Pancreas (tissue), 10 donors: ENCODE measurements at regions not wholly inside any gene's neighbourhood (a gene's known extent, or its start where the extent isn't known, plus 50 kb on each side); places are given as distances from the start of the nearest gene placed in this dataset.

Experiments used
- ATAC-seq, 4 donors: fragments of 200-7000 bp; cut with Tn5 transposase; one replicate each; pipeline versions ENCODE4 v1.8.0 to v1.9.1; 2020; ENCODE audit warnings: mild to moderate bottlenecking in 4 of 4, moderate library complexity in 4 of 4
- DNase-seq, 6 donors: peaks; one replicate each; pipeline ENCODE4 v3.0.0-alpha.2; 2020
- FAIRE-seq: peaks from 2 replicates; lab custom pipeline; 2012; peaks lifted over from hg19 to GRCh38; lab: Jason Lieb, UNC
- H3K27ac ChIP-seq, 4 donors: fragments of 200-600 bp; sonication (generic); 1 replicate in 3 of 4; 2 replicates in 1 of 4; pipeline versions ENCODE4 v1.5.0 to v1.8.0; 2020
- H3K27me3 ChIP-seq, 4 donors: fragments of 200-600 bp; one replicate each; pipeline ENCODE4 v1.8.0; 2021
- H3K36me3 ChIP-seq, 3 donors: fragments of 200-600 bp; sonication (generic) in 1 of 3; one replicate each; pipeline versions ENCODE4 v1.5.0 to v1.8.0; 2020 to 2021
- H3K4me1 ChIP-seq, 3 donors: fragments of 200-600 bp; one replicate each; pipeline ENCODE4 v1.8.0; 2021
- H3K4me3 ChIP-seq, 4 donors: fragments of 200-600 bp; sonication (generic) in 2 of 4; one replicate each; pipeline versions ENCODE4 v1.5.0 to v1.8.0; 2020 to 2021
- H3K9me3 ChIP-seq, 4 donors: fragments of 200-600 bp; one replicate each; pipeline ENCODE4 v1.8.0; 2021
- WGBS, 2 donors: extraction: QIAGEN DNeasy Blood & Tissue Kit; methylation state at CpG; one replicate each; pipeline ENCODE4 v1.1.7; 2013; 5-methylcytosine and 5-hydroxymethylcytosine counted together
- intact Hi-C, 3 donors: fragments of 100-400 bp; cut with DNase I; formaldehyde crosslinking; loops; one replicate each; pipeline versions ENCODE4 v1.11.1 to v1.14.2; 2022
- TF ChIP-seq, protein P1 (sequence below), 4 donors: fragments of 200-600 bp; sonication (generic) in 3 of 4; IDR thresholded peaks; one replicate each; pipeline versions ENCODE4 v1.5.0 to v1.8.0; 2021; ENCODE audit warnings: antibody characterized with exemption in 4 of 4
- donor health status: healthy with polysubstance abuse.
- donor health status: DM: no; HTN: no; CAD: no; lungs with moderate emphysema.
- donor health status: DM: no; HTN: no; CAD: no.
- donor health status: control.
- donor health status: control.
- donor health status: Bipolar disorder and iron deficiency.
- donor health status: DM: yes; HTN: yes; CAD: no.
- donor health status: DM: no; HTN: no; CAD: no.
- donor health status: DM: no; HTN: no; CAD: no.
- donor health status: DM: yes; HTN: yes; CAD: no.

- Histone ChIP-seq H3K27ac (no peak overlapping the region), H3K4me1 (peaks cover 4 to 15% (median 11%) of the 10 kb centered on the region in 3 donors), H3K9me3 (no peaks in the 10 kb centered on the region), H3K36me3 (no peaks in the 10 kb centered on the region), H3K27me3 (no peaks in the 10 kb centered on the region), H3K4me3 (no peak overlapping the region)
- TF ChIP-seq, protein P1, sequence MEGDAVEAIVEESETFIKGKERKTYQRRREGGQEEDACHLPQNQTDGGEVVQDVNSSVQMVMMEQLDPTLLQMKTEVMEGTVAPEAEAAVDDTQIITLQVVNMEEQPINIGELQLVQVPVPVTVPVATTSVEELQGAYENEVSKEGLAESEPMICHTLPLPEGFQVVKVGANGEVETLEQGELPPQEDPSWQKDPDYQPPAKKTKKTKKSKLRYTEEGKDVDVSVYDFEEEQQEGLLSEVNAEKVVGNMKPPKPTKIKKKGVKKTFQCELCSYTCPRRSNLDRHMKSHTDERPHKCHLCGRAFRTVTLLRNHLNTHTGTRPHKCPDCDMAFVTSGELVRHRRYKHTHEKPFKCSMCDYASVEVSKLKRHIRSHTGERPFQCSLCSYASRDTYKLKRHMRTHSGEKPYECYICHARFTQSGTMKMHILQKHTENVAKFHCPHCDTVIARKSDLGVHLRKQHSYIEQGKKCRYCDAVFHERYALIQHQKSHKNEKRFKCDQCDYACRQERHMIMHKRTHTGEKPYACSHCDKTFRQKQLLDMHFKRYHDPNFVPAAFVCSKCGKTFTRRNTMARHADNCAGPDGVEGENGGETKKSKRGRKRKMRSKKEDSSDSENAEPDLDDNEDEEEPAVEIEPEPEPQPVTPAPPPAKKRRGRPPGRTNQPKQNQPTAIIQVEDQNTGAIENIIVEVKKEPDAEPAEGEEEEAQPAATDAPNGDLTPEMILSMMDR (IDR thresholded peaks at IDR 0.05), result no peak
- no peak for DNase-seq
- no peak for FAIRE-seq
- ATAC-seq, result no peak
- intact Hi-C loops, result no loop called here
- WGBS, 2 donors, result 82 to 89% methylated on average over 1 of the region's 1 CpG
Observed at GRCh38 chr7:10703981-10704380, 269.7 kb upstream of the PHF14 start.

- ATAC-seq, result no peak
- TF ChIP-seq, protein P1 (IDR thresholded peaks at IDR 0.05), result no peak
- DNase-seq, result no peak
- Histone ChIP-seq H3K4me3 (no peak overlapping the region), H3K9me3 (no peaks in the 10 kb centered on the region), H3K27me3 (no peaks in the 10 kb centered on the region), H3K4me1 (peaks cover 4 to 15% (median 11%) of the 10 kb centered on the region in 3 donors), H3K27ac (no peak overlapping the region), H3K36me3 (no peaks in the 10 kb centered on the region)
- WGBS, 2 donors, result 92 to 93% methylated on average over 4 of the region's 4 CpGs
- intact Hi-C loops, result no loop called here
- no peak for FAIRE-seq
Observed at GRCh38 chr7:10704653-10705052, 269.0 kb upstream of the PHF14 start.

DNA sequence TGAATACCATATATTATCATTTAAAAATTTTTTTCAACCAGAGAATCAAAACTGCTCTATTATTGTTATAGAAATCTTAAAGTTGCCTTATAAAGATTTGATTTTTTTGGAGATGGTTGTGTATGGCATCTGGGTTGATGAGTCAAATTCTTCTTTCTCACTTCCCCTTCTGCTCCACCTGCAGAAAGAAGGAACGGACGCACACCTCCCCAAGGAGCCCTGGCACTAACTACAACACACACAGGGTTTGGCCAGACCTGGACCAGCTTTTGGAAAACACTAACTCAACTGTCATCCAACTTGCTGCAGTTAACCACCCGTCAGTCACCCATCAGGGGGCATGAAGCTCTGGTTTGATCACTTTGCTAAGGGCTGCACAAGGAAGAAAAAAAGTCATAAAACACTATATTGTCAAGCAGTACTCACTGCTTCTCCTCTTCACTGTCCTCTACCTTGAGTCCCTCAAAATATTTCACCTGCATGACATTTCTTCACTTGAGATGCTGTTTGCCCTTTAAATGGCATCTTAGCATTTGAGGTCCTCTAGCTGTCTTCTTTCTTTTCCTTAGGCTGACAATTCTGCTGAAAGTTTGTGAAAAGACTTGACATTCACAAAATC is 266.7 kb upstream of the PHF14 start:
- 61 to 62% methylated on average over 3 of the region's 3 CpGs for WGBS, 2 donors
- TF ChIP-seq, protein P1 (IDR thresholded peaks at IDR 0.05), result no peak

GRCh38 chr7:10707519-10707918 is 266.2 kb upstream of the PHF14 start:
- peak; percentile 50 to 88 (median 84) for ATAC-seq
- Histone ChIP-seq H3K4me3 (no peak overlapping the region), H3K27me3 (no peaks in the 10 kb centered on the region), H3K36me3 (no peaks in the 10 kb centered on the region), H3K27ac (no peak overlapping the region), H3K4me1 (peaks cover 4 to 15% (median 11%) of the 10 kb centered on the region in 3 donors), H3K9me3 (no peaks in the 10 kb centered on the region)
- intact Hi-C loops, result no loop called here
- FAIRE-seq, result no peak
- DNase-seq, result no peak
- TF ChIP-seq, protein P1 (IDR thresholded peaks at IDR 0.05), result no peak
- WGBS, 2 donors, result 19 to 23% methylated on average over 1 of the region's 1 CpG

More for the DNA sequence above, 266.7 kb upstream of the PHF14 start:
- intact Hi-C loops, result no loop called here
- Histone ChIP-seq H3K9me3 (no peaks in the 10 kb centered on the region), H3K4me1 (peaks cover 4 to 15% (median 11%) of the 10 kb centered on the region in 3 donors), H3K4me3 (no peak overlapping the region), H3K36me3 (no peaks in the 10 kb centered on the region), H3K27ac (no peak overlapping the region), H3K27me3 (no peaks in the 10 kb centered on the region)
- DNase-seq (no peak), FAIRE-seq (no peak), ATAC-seq (no peak)

- no peaks in the 10 kb centered on the region for H3K9me3 ChIP-seq
- intact Hi-C loops, result no loop called here
- H3K27me3 ChIP-seq, result no peaks in the 10 kb centered on the region
- peaks cover 4 to 15% (median 11%) of the 10 kb centered on the region in 3 donors for H3K4me1 ChIP-seq
- 7 to 11% methylated on average over 5 of the region's 5 CpGs for WGBS, 2 donors
- DNase-seq, result peak in 3 of 6 donors; percentile 13 to 31 (median 27)
- H3K27ac ChIP-seq, result no peak overlapping the region
- no peaks in the 10 kb centered on the region for H3K36me3 ChIP-seq
- H3K4me3 ChIP-seq, result no peak overlapping the region
- peak; percentile 66 to 89 (median 84) for ATAC-seq
- no peak for FAIRE-seq
- TF ChIP-seq, protein P1 (IDR thresholded peaks at IDR 0.05), result no peak
Observed at GRCh38 chr7:10708447-10708846, 265.2 kb upstream of the PHF14 start.
